Lower leg skin (tissue), 3 donors: ENCODE measurements at regions not wholly inside any gene's neighbourhood (a gene's known extent, or its start where the extent isn't known, plus 50 kb on each side); places are given as distances from the start of the nearest gene placed in this dataset.

Source experiments
- CTCF ChIP-seq, 3 donors: fragments of 450-650 bp; IDR thresholded peaks; one replicate each; pipeline ENCODE4 v1.5.1; 2016; ENCODE audit warnings: antibody characterized with exemption in 3 of 3, mild to moderate bottlenecking in 3 of 3, moderate library complexity in 2 of 3
- POLR2A ChIP-seq, 2 donors: fragments of 450-650 bp; IDR thresholded peaks; one replicate each; pipeline ENCODE4 v1.6.1; 2016 to 2017; ENCODE audit warnings: antibody characterized with exemption in 2 of 2, mild to moderate bottlenecking in 1 of 2, moderate library complexity in 1 of 2

GRCh38 chr18:6571239-6571602, 156.5 kb upstream of the L3MBTL4 start:
- no peak for TF ChIP-seq CTCF (IDR thresholded peaks at IDR 0.05)
- no peak for TF ChIP-seq POLR2A (IDR thresholded peaks at IDR 0.05)
